Erythroblast (primary cell): ENCODE measurements at regions not wholly inside any gene's neighbourhood (a gene's known extent, or its start where the extent isn't known, plus 50 kb on each side); places are given as distances from the start of the nearest gene placed in this dataset.

Experiments
- GATA1 ChIP-seq: IDR thresholded peaks from 2 replicates; pipeline ENCODE4 v1.6.1; 2011; ENCODE audit warnings: low read depth, mild to moderate bottlenecking, control low read depth, low read length, moderate library complexity
- POLR2A ChIP-seq: IDR thresholded peaks from 2 replicates; pipeline ENCODE4 v1.6.1; 2011; ENCODE audit warnings: mild to moderate bottlenecking, low read length

DNA sequence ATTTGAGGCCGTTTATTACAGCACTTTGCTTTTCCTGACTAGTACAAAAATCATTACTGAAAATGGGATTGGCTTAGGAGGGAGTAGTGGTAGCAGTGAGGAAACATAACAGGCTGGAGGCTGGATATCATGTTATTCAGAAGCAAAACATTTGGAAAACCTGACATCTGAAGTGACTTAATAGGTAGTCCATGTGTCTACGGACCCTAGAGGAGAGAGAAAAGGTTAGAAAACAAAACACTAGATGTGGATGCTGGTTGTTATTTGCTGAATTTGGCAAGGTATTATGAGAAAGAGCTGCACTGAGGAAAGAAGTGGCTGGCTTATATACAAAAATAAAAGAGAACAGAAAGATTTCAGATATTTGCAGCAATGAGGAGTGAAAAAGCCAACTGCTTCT lies 139.9 kb downstream of the MEX3B start:
- TF ChIP-seq POLR2A, result no peak
- TF ChIP-seq GATA1, result no peak
